HG03095 (cell line): ENCODE measurements at regions not wholly inside any gene's neighbourhood (a gene's known extent, or its start where the extent isn't known, plus 50 kb on each side); places are given as distances from the start of the nearest gene placed in this dataset.

Experiments used
- ATAC-seq: cut with Tn5 transposase; IDR thresholded peaks from one replicate; pipeline ENCODE4 v1.9.1; 2021; ENCODE audit warnings: moderate library complexity; ENCODE audit not compliant: unreplicated experiment

- peak; percentile 72 for ATAC-seq
These were observed 55.0 kb upstream of the PRDM5 start for GRCh38 chr4:120977435-120977997.

GRCh38 chr4:120973207-120973606, 50.7 kb upstream of the PRDM5 start:
- ATAC-seq, result no peak
